ENCODE measurements at regions not wholly inside any gene's neighbourhood (a gene's known extent, or its start where the extent isn't known, plus 50 kb on each side); places are given as distances from the start of the nearest gene placed in this dataset.

DNA sequence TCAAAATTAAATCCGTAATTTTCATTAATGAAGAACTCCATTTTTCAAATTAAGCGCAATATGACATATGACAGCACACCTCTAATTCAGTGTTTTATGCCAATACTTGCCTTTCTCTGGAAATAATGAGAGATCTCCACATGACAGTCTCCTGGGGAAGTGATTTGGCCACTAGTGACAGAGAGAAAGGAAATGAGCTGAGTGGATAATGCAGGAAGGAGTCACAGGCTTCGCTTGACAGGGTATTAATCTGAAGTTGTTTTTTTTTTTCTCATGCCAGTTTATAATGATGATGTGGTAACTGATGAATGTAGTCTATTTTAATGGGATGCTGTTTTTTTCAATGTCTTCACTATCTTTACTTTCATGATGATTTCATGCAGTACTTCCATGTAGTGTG, 1079.4 kb upstream of the GYPC start:
- TF ChIP-seq NR2F2 (IDR thresholded peaks at IDR 0.05), result no peak
- H3K4me3 ChIP-seq (ENCODE audit: low read depth in 1 of 3, low read length in 3 of 3), result no peak overlapping the region
- H3K4me1 ChIP-seq (ENCODE audit: control insufficient read depth in 4 of 4, insufficient read depth in 4 of 4, low read length in 3 of 4), result peaks cover 0 to 7% (median 0%) of the 10 kb centered on the region in 4 donors
- no peak overlapping the region for H3K9ac ChIP-seq (ENCODE audit: low read depth in 1 of 2, low read length in 2 of 2)
- no peaks in the 10 kb centered on the region for H3K9me3 ChIP-seq (ENCODE audit: control insufficient read depth in 4 of 4, low read length in 3 of 4)
- H3K27me3 ChIP-seq (ENCODE audit: control insufficient read depth in 4 of 4, insufficient read depth in 4 of 4, low read length in 3 of 4), result no peaks in the 10 kb centered on the region
- H3K27ac ChIP-seq (ENCODE audit: low read depth in 1 of 2, low read length in 2 of 2), result no peak overlapping the region
- H3K36me3 ChIP-seq (ENCODE audit: control insufficient read depth in 4 of 4, insufficient read depth in 3 of 4, low read depth in 1 of 4, low read length in 3 of 4), result no peaks in the 10 kb centered on the region
- 82% methylated on average over 3 of the region's 3 CpGs for WGBS
- no peak for DNase-seq (ENCODE audit: low spot score)

DNA sequence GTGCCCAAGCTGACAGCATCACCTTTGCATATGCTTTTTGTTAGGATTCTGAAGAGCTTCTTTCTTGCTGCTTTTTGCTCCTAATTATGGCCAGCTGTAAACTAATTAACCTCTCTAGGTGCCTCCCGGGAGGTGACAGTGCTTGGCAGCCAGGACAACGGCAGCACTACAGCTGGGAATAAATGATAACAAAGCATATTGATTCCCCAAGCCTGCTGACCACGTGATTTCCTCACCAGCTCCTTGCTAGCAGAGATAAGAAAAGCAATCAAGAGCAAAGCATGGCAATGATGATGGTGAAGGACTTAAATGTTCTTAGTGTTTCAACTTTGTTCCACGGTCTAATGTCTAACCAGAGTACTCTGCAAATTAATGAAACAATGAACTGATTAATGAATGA, 1074.4 kb upstream of the GYPC start:
- Histone ChIP-seq H3K9ac (ENCODE audit: low read depth in 1 of 2, low read length in 2 of 2) (no peak overlapping the region), H3K9me3 (ENCODE audit: control insufficient read depth in 4 of 4, low read length in 3 of 4) (no peaks in the 10 kb centered on the region), H3K36me3 (ENCODE audit: control insufficient read depth in 4 of 4, insufficient read depth in 3 of 4, low read depth in 1 of 4, low read length in 3 of 4) (no peaks in the 10 kb centered on the region), H3K27ac (ENCODE audit: low read depth in 1 of 2, low read length in 2 of 2) (no peak overlapping the region), H3K27me3 (ENCODE audit: control insufficient read depth in 4 of 4, insufficient read depth in 4 of 4, low read length in 3 of 4) (no peaks in the 10 kb centered on the region), H3K4me3 (ENCODE audit: low read depth in 1 of 3, low read length in 3 of 3) (no peak overlapping the region), H3K4me1 (ENCODE audit: control insufficient read depth in 4 of 4, insufficient read depth in 4 of 4, low read length in 3 of 4) (no peaks in the 10 kb centered on the region)
- no peak for DNase-seq (ENCODE audit: low spot score)
- TF ChIP-seq RAD21 (IDR thresholded peaks at IDR 0.05) (no peak), FOXA1 (IDR thresholded peaks at IDR 0.05) (no peak), EGR1 (IDR thresholded peaks at IDR 0.05; ENCODE audit: low read depth in 2 of 2) (no peak), NR2F2 (IDR thresholded peaks at IDR 0.05) (no peak), GABPA (IDR thresholded peaks at IDR 0.05 in 1 of 2, conservative IDR thresholded peaks at IDR 0.05 in 1 of 2) (no peak), CTCF (IDR thresholded peaks at IDR 0.05; ENCODE audit: low read depth, low read length, missing input control) (no peak), SP1 (IDR thresholded peaks at IDR 0.05) (no peak), HNF4A (conservative IDR thresholded peaks at IDR 0.05) (no peak), JUND (IDR thresholded peaks at IDR 0.05) (no peak), TAF1 (conservative IDR thresholded peaks at IDR 0.05) (no peak), YY1 (IDR thresholded peaks at IDR 0.05) (no peak), MAX (IDR thresholded peaks at IDR 0.05) (no peak)
- TF ChIP-seq, protein P1, sequence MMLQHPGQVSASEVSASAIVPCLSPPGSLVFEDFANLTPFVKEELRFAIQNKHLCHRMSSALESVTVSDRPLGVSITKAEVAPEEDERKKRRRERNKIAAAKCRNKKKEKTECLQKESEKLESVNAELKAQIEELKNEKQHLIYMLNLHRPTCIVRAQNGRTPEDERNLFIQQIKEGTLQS (IDR thresholded peaks at IDR 0.05), result no peak
- 12% methylated on average over 4 of the region's 4 CpGs for WGBS

DNA sequence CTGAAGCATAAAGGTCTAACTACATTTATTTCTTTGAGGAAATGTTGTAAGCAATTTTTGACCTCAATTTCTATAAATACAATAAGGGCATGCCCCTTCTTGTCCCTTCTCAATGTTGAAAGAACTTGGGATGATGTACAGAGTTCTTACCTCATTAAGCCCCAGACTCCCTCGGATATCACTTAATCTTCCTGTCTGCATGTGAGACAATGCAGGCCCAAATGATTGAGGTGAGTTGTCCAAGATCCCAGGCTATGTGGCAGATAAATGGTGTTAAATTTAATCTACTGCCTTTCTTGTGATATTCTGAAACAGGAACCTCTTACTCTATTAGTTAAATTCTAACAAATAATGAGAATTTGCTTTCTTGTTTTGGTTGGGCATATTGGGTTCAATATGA, 1073.4 kb upstream of the GYPC start:
- Histone ChIP-seq H3K36me3 (ENCODE audit: control insufficient read depth in 4 of 4, insufficient read depth in 3 of 4, low read depth in 1 of 4, low read length in 3 of 4) (no peaks in the 10 kb centered on the region), H3K27me3 (ENCODE audit: control insufficient read depth in 4 of 4, insufficient read depth in 4 of 4, low read length in 3 of 4) (no peaks in the 10 kb centered on the region), H3K9ac (ENCODE audit: low read depth in 1 of 2, low read length in 2 of 2) (no peak overlapping the region), H3K27ac (ENCODE audit: low read depth in 1 of 2, low read length in 2 of 2) (no peak overlapping the region), H3K4me3 (ENCODE audit: low read depth in 1 of 3, low read length in 3 of 3) (no peak overlapping the region), H3K4me1 (ENCODE audit: control insufficient read depth in 4 of 4, insufficient read depth in 4 of 4, low read length in 3 of 4) (no peaks in the 10 kb centered on the region), H3K9me3 (ENCODE audit: control insufficient read depth in 4 of 4, low read length in 3 of 4) (no peaks in the 10 kb centered on the region)
- 52% methylated on average over 1 of the region's 1 CpG for WGBS
- DNase-seq (ENCODE audit: low spot score), result no peak
- TF ChIP-seq GABPA (IDR thresholded peaks at IDR 0.05 in 1 of 2, conservative IDR thresholded peaks at IDR 0.05 in 1 of 2) (no peak), EGR1 (IDR thresholded peaks at IDR 0.05; ENCODE audit: low read depth in 2 of 2) (no peak), HNF4A (conservative IDR thresholded peaks at IDR 0.05) (no peak)

GRCh38 chr2:125584732-125585131, 1071.2 kb upstream of the GYPC start:
- DNase-seq (ENCODE audit: low spot score), result no peak
- Histone ChIP-seq H3K9ac (ENCODE audit: low read depth in 1 of 2, low read length in 2 of 2) (no peak overlapping the region), H3K4me3 (ENCODE audit: low read depth in 1 of 3, low read length in 3 of 3) (no peak overlapping the region), H3K36me3 (ENCODE audit: control insufficient read depth in 4 of 4, insufficient read depth in 3 of 4, low read depth in 1 of 4, low read length in 3 of 4) (no peaks in the 10 kb centered on the region), H3K27ac (ENCODE audit: low read depth in 1 of 2, low read length in 2 of 2) (no peak overlapping the region), H3K9me3 (ENCODE audit: control insufficient read depth in 4 of 4, low read length in 3 of 4) (no peaks in the 10 kb centered on the region), H3K4me1 (ENCODE audit: control insufficient read depth in 4 of 4, insufficient read depth in 4 of 4, low read length in 3 of 4) (no peaks in the 10 kb centered on the region), H3K27me3 (ENCODE audit: control insufficient read depth in 4 of 4, insufficient read depth in 4 of 4, low read length in 3 of 4) (no peaks in the 10 kb centered on the region)
- WGBS, result 72% methylated on average over 1 of the region's 1 CpG
- TF ChIP-seq MAX (IDR thresholded peaks at IDR 0.05) (no peak), GABPA (IDR thresholded peaks at IDR 0.05 in 1 of 2, conservative IDR thresholded peaks at IDR 0.05 in 1 of 2) (no peak), JUND (IDR thresholded peaks at IDR 0.05) (no peak), HNF4A (conservative IDR thresholded peaks at IDR 0.05) (no peak), HNF4G (IDR thresholded peaks at IDR 0.05) (no peak), RAD21 (IDR thresholded peaks at IDR 0.05) (no peak), EGR1 (IDR thresholded peaks at IDR 0.05; ENCODE audit: low read depth in 2 of 2) (no peak), ZBTB33 (IDR thresholded peaks at IDR 0.05) (no peak), CTCF (IDR thresholded peaks at IDR 0.05; ENCODE audit: low read depth, low read length, missing input control) (no peak), TAF1 (conservative IDR thresholded peaks at IDR 0.05) (no peak)
- TF ChIP-seq, protein P1 (IDR thresholded peaks at IDR 0.05), result no peak
